ENCODE measurements at regions not wholly inside any gene's neighbourhood (a gene's known extent, or its start where the extent isn't known, plus 50 kb on each side); places are given as distances from the start of the nearest gene placed in this dataset.

GRCh38 chr2:104481341-104481740 is 372.6 kb upstream of the POU3F3 start:
- DNase-seq (ENCODE audit: extremely low read depth, low read depth) = no peak
- no peak for TF ChIP-seq CTCF (IDR thresholded peaks at IDR 0.05; ENCODE audit: low read depth, low read length)

GRCh38 chr2:104487366-104487765 is 366.5 kb upstream of the POU3F3 start:
- TF ChIP-seq CTCF (IDR thresholded peaks at IDR 0.05; ENCODE audit: low read depth, low read length) = no peak
- no peak for DNase-seq (ENCODE audit: extremely low read depth, low read depth)

- DNase-seq (ENCODE audit: extremely low read depth, low read depth) = no peak
- no peak for TF ChIP-seq CTCF (IDR thresholded peaks at IDR 0.05; ENCODE audit: low read depth, low read length)
These were observed 360.2 kb upstream of the POU3F3 start for GRCh38 chr2:104493698-104494097.

- no peak for TF ChIP-seq CTCF (IDR thresholded peaks at IDR 0.05; ENCODE audit: low read depth, low read length)
- DNase-seq (ENCODE audit: extremely low read depth, low read depth) = no peak
These were observed 352.6 kb upstream of the POU3F3 start for GRCh38 chr2:104501342-104501741.

- DNase-seq (ENCODE audit: extremely low read depth, low read depth) = no peak
- no peak for TF ChIP-seq CTCF (IDR thresholded peaks at IDR 0.05; ENCODE audit: low read depth, low read length)
These were observed 352.0 kb upstream of the POU3F3 start for GRCh38 chr2:104501929-104502328.

GRCh38 chr2:104502901-104503300 is 351.0 kb upstream of the POU3F3 start:
- no peak for TF ChIP-seq CTCF (IDR thresholded peaks at IDR 0.05; ENCODE audit: low read depth, low read length)
- DNase-seq (ENCODE audit: extremely low read depth, low read depth) = no peak

- DNase-seq (ENCODE audit: extremely low read depth, low read depth) = no peak
- TF ChIP-seq CTCF (IDR thresholded peaks at IDR 0.05; ENCODE audit: low read depth, low read length) = no peak
These were observed 349.4 kb upstream of the POU3F3 start for GRCh38 chr2:104504331-104505073.
